Breast epithelium (tissue), 3 donors: ENCODE measurements at regions not wholly inside any gene's neighbourhood (a gene's known extent, or its start where the extent isn't known, plus 50 kb on each side); places are given as distances from the start of the nearest gene placed in this dataset.

ENCODE experiments used
- POLR2A ChIP-seq: fragments of 450-650 bp; IDR thresholded peaks from one replicate; pipeline ENCODE4 v1.6.1; 2016; ENCODE audit warnings: antibody characterized with exemption, mild to moderate bottlenecking, moderate library complexity
- POLR2AphosphoS5 ChIP-seq, 3 donors: sonication (generic); formaldehyde crosslinking; IDR thresholded peaks; one replicate each; pipeline ENCODE4 v1.6.1; 2017; ENCODE audit warnings: antibody characterized with exemption in 3 of 3
- TF ChIP-seq, protein P1 (sequence below), 3 donors: fragments of 450-650 bp; IDR thresholded peaks; one replicate each; pipeline ENCODE4 v1.5.1; 2016 to 2017; ENCODE audit warnings: antibody characterized with exemption in 3 of 3, mild to moderate bottlenecking in 3 of 3, moderate library complexity in 3 of 3

DNA sequence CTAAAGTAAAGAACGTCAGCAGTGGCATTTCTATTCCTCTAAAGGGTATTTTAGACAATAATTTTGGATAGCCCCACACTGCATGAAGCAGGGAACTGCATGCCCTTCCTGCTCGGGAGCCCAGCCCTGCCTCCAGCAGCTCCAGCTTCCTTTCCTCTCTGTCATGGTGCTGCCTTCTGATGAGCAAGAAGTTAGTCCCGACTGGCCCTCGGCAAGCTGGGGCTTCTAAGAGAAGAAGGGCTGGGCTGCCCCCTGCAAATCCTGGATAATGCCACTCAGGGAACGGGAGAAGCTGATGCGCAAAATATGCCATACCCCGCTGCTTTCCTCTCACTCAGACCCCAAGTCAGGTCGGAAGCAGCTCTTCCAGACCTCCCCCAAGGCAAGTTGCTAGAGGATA lies 296.4 kb downstream of the ETS1 start:
- TF ChIP-seq, protein P1, sequence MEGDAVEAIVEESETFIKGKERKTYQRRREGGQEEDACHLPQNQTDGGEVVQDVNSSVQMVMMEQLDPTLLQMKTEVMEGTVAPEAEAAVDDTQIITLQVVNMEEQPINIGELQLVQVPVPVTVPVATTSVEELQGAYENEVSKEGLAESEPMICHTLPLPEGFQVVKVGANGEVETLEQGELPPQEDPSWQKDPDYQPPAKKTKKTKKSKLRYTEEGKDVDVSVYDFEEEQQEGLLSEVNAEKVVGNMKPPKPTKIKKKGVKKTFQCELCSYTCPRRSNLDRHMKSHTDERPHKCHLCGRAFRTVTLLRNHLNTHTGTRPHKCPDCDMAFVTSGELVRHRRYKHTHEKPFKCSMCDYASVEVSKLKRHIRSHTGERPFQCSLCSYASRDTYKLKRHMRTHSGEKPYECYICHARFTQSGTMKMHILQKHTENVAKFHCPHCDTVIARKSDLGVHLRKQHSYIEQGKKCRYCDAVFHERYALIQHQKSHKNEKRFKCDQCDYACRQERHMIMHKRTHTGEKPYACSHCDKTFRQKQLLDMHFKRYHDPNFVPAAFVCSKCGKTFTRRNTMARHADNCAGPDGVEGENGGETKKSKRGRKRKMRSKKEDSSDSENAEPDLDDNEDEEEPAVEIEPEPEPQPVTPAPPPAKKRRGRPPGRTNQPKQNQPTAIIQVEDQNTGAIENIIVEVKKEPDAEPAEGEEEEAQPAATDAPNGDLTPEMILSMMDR (IDR thresholded peaks at IDR 0.05), result no peak
- TF ChIP-seq POLR2AphosphoS5 (IDR thresholded peaks at IDR 0.05) (no peak), POLR2A (no peak)
